ENCODE measurements at regions not wholly inside any gene's neighbourhood (a gene's known extent, or its start where the extent isn't known, plus 50 kb on each side); places are given as distances from the start of the nearest gene placed in this dataset.

DNA sequence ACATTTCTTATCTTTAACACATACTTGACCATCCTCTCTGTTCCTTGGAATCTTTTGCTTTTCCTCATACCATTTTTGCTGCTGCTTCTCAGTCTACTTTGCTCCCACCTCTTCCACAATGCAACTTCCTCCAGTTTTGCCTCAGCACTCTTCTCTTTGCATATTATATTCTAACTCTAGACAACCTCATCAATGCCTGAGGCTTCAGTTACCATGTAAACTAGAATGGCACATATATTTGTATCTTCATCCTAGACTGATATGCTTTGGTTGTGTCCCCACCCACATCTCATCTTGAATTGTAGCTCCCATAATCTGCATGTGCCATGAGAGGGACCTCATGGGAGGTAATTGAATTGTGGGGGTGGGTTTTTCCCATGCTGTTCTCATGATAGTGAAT, 55.9 kb upstream of the STAM2 start:
- CTCF ChIA-PET = no interaction called here
- Histone ChIP-seq H3K9ac (replicated peaks; ENCODE audit: extremely low read depth, insufficient read depth, low read length) (no peak overlapping the region), H3K4me1 (ENCODE audit: control insufficient read depth, extremely low read depth, insufficient read depth, low read length) (no peaks in the 10 kb centered on the region), H2AFZ (ENCODE audit: low read depth, low read length) (no peak overlapping the region), H3K27me3 (ENCODE audit: control insufficient read depth in 2 of 2, insufficient read depth in 2 of 2, low read length in 2 of 2) (no peaks in the 10 kb centered on the region), H3K4me3 (replicated peaks in 1 of 3; ENCODE audit: insufficient read depth in 1 of 3, low read depth in 1 of 3, low read length in 3 of 3) (no peak overlapping the region), H3K36me3 (ENCODE audit: control insufficient read depth in 2 of 2, extremely low read depth in 1 of 2, insufficient read depth in 2 of 2, low read length in 2 of 2) (no peaks in the 10 kb centered on the region), H3K9me3 (replicated peaks; ENCODE audit: control insufficient read depth, insufficient read depth, low read length) (no peaks in the 10 kb centered on the region), H3K4me2 (ENCODE audit: insufficient read depth, low read length) (no peak overlapping the region), H3K27ac (ENCODE audit: insufficient read depth, low read depth, low read length) (no peak overlapping the region), H3K9me1 (replicated peaks; ENCODE audit: control insufficient read depth, extremely low read depth, insufficient read depth, low read length) (no peaks in the 10 kb centered on the region), H3K79me2 (ENCODE audit: control insufficient read depth, insufficient read depth, low read length) (no peaks in the 10 kb centered on the region), H4K20me1 (replicated peaks; ENCODE audit: control insufficient read depth, extremely low read depth, insufficient read depth, low read length) (no peaks in the 10 kb centered on the region)
- FAIRE-seq (no peak), DNase-seq (ENCODE audit: low read depth, low spot score) (no peak)
- dilution Hi-C loops (cut with MboI; ENCODE audit: extremely low pct_ligation_motif_present, low sequenced_read_pairs) = no loop called here
- POLR2A ChIA-PET = no interaction called here
- BruUV-seq (replicated peaks) = no TSS peak
- no peak for TF ChIP-seq POLR2A (IDR thresholded peaks at IDR 0.05; ENCODE audit: low read depth, low read length)
- no peak for TF ChIP-seq GATA2 (IDR thresholded peaks at IDR 0.05; ENCODE audit: insufficient read depth, insufficient read length, low read depth, low read length)
- TF ChIP-seq MYC (IDR thresholded peaks at IDR 0.05; ENCODE audit: low read depth, low read length) = no peak
- no peak for TF ChIP-seq POLR2AphosphoS5 (IDR thresholded peaks at IDR 0.05; ENCODE audit: insufficient read depth, low read depth, low read length)
- TF ChIP-seq, protein P1, sequence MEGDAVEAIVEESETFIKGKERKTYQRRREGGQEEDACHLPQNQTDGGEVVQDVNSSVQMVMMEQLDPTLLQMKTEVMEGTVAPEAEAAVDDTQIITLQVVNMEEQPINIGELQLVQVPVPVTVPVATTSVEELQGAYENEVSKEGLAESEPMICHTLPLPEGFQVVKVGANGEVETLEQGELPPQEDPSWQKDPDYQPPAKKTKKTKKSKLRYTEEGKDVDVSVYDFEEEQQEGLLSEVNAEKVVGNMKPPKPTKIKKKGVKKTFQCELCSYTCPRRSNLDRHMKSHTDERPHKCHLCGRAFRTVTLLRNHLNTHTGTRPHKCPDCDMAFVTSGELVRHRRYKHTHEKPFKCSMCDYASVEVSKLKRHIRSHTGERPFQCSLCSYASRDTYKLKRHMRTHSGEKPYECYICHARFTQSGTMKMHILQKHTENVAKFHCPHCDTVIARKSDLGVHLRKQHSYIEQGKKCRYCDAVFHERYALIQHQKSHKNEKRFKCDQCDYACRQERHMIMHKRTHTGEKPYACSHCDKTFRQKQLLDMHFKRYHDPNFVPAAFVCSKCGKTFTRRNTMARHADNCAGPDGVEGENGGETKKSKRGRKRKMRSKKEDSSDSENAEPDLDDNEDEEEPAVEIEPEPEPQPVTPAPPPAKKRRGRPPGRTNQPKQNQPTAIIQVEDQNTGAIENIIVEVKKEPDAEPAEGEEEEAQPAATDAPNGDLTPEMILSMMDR (IDR thresholded peaks at IDR 0.05; ENCODE audit: extremely low read depth in 1 of 2, insufficient read depth in 1 of 2, low read depth in 1 of 2, low read length in 2 of 2) = no peak
- TF ChIP-seq EZH2 (IDR thresholded peaks at IDR 0.05; ENCODE audit: borderline replicate concordance, low read depth, low read length, severe bottlenecking) = no peak
- TF ChIP-seq MAX (IDR thresholded peaks at IDR 0.05; ENCODE audit: insufficient read depth, insufficient read length) = no peak
- TF ChIP-seq JUN (IDR thresholded peaks at IDR 0.05; ENCODE audit: borderline replicate concordance, insufficient read depth, insufficient read length, low read depth) = no peak
- TF ChIP-seq FOS (IDR thresholded peaks at IDR 0.05; ENCODE audit: borderline replicate concordance, insufficient read depth, low read length) = no peak
- intact Hi-C loops (cut with micrococcal nuclease) = no loop called here
